DOHH2 (cell line): ENCODE measurements at regions not wholly inside any gene's neighbourhood (a gene's known extent, or its start where the extent isn't known, plus 50 kb on each side); places are given as distances from the start of the nearest gene placed in this dataset.

Source experiments
- EZH2phosphoT487 ChIP-seq: fragments of 200-600 bp; sonication (generic); IDR thresholded peaks from 2 replicates; pipeline ENCODE4 v1.6.1; 2017; ENCODE audit warnings: borderline replicate concordance, mild to moderate bottlenecking, antibody characterized with exemption, low read length, moderate library complexity, mixed read lengths
- TF ChIP-seq, protein P1 (sequence below): fragments of 200-600 bp; sonication (generic); IDR thresholded peaks from one replicate; pipeline ENCODE4 v1.5.1; 2014; ENCODE audit warnings: antibody characterized with exemption, mild to moderate bottlenecking, low read depth, low read length; ENCODE audit not compliant: poor library complexity, severe bottlenecking

DNA sequence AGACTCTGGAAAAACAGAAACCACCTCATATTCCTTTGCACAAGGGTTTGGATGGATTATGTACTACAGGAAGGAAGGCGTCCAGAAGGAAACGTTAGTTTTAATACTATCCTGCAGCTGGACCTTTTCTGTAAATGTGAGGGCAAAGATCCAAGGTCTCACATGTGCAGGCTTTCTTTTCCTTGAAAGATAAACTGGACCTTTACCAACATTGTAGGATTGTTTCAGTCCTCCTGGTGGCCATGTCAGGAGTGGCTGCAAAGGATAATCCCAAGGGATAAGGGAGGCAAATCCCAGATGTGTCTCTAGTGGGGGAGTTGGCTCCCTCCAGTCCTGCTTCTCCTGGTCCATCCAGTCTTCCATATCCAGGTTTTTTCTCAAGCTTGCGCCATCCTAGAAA, 397.5 kb downstream of the HTR1A start:
- TF ChIP-seq EZH2phosphoT487, result no peak
- TF ChIP-seq, protein P1, sequence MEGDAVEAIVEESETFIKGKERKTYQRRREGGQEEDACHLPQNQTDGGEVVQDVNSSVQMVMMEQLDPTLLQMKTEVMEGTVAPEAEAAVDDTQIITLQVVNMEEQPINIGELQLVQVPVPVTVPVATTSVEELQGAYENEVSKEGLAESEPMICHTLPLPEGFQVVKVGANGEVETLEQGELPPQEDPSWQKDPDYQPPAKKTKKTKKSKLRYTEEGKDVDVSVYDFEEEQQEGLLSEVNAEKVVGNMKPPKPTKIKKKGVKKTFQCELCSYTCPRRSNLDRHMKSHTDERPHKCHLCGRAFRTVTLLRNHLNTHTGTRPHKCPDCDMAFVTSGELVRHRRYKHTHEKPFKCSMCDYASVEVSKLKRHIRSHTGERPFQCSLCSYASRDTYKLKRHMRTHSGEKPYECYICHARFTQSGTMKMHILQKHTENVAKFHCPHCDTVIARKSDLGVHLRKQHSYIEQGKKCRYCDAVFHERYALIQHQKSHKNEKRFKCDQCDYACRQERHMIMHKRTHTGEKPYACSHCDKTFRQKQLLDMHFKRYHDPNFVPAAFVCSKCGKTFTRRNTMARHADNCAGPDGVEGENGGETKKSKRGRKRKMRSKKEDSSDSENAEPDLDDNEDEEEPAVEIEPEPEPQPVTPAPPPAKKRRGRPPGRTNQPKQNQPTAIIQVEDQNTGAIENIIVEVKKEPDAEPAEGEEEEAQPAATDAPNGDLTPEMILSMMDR, result no peak
